Retinal pigment epithelial cell (primary cell): ENCODE measurements at regions not wholly inside any gene's neighbourhood (a gene's known extent, or its start where the extent isn't known, plus 50 kb on each side); places are given as distances from the start of the nearest gene placed in this dataset.
"Not testable (repeated sequence)": the region's sequence is repeated elsewhere in the genome, so short reads cannot be mapped to it uniquely, and the experiment has no call there.

Experiments used
- DNase-seq: peaks from one replicate; pipeline ENCODE4 v3.0.0-alpha.2; 2010; ENCODE audit warnings: low read depth
- H3K4me3 ChIP-seq: 2 replicates; pipeline ENCODE4 v1.5.1; 2011; ENCODE audit warnings: mild to moderate bottlenecking, low read length, control low read depth, moderate library complexity
- CTCF ChIP-seq: conservative IDR thresholded peaks from 2 replicates; pipeline ENCODE4 v1.5.1; 2011; ENCODE audit warnings: low read depth, low read length, control low read depth, inconsistent platforms

- DNase-seq = no peak
- no peak overlapping the region for H3K4me3 ChIP-seq
- TF ChIP-seq CTCF = peak; percentile 66
Observed at GRCh38 chr6:28683945-28684538, 158.4 kb downstream of the GPX5 start.

- H3K4me3 ChIP-seq, DNase-seq: not testable (repeated sequence)
Observed at GRCh38 chr6:28685960-28686359, 160.3 kb downstream of the GPX5 start.

GRCh38 chr6:28686446-28687027, 160.9 kb downstream of the GPX5 start:
- TF ChIP-seq CTCF = peak; percentile 63
- not testable (repeated sequence) for H3K4me3 ChIP-seq, DNase-seq

- not testable (repeated sequence) for DNase-seq
Observed at GRCh38 chr6:28687309-28687981, 161.8 kb downstream of the GPX5 start.

GRCh38 chr6:28691991-28692390, 166.3 kb downstream of the GPX5 start:
- not testable (repeated sequence) for DNase-seq, H3K4me3 ChIP-seq

More at GRCh38 chr6:28687309-28687981, 161.8 kb downstream of the GPX5 start:
- not testable (repeated sequence) for H3K4me3 ChIP-seq

GRCh38 chr6:28693033-28693750, 167.5 kb downstream of the GPX5 start:
- no peak for DNase-seq
- no peak for TF ChIP-seq CTCF
- H3K4me3 ChIP-seq = peak overlapping the region; percentile 14

GRCh38 chr6:28693751-28694443, 168.2 kb downstream of the GPX5 start:
- no peak for TF ChIP-seq CTCF
- H3K4me3 ChIP-seq = peak overlapping the region; percentile 14
- DNase-seq = no peak

- TF ChIP-seq CTCF = no peak
- no peak for DNase-seq
- peak overlapping the region; percentile 41 for H3K4me3 ChIP-seq
Observed at GRCh38 chr6:28695715-28696114, 170.0 kb downstream of the GPX5 start.
